ENCODE measurements at regions not wholly inside any gene's neighbourhood (a gene's known extent, or its start where the extent isn't known, plus 50 kb on each side); places are given as distances from the start of the nearest gene placed in this dataset.

GRCh38 chr7:45241339-45242109, 83.9 kb downstream of the RAMP3 start:
- TF ChIP-seq CTCF (IDR thresholded peaks at IDR 0.05) = no peak
- TF ChIP-seq POLR2A (IDR thresholded peaks at IDR 0.05) = no peak
